Karpas-422 (cell line): ENCODE measurements at regions not wholly inside any gene's neighbourhood (a gene's known extent, or its start where the extent isn't known, plus 50 kb on each side); places are given as distances from the start of the nearest gene placed in this dataset.
"Not testable (repeated sequence)": the region's sequence is repeated elsewhere in the genome, so short reads cannot be mapped to it uniquely, and the experiment has no call there.

Experiments used
- DNase-seq: peaks from one replicate; pipeline ENCODE4 v3.0.0-alpha.2; 2015
- H2AFZ ChIP-seq: fragments of 200-600 bp; sonication (generic); 2 replicates; pipeline ENCODE4 v1.6.1; 2014; ENCODE audit warnings: antibody characterized with exemption, low read length, mixed read lengths
- H3K27ac ChIP-seq: fragments of 200-600 bp; sonication (generic); 2 replicates; pipeline ENCODE4 v1.5.1; 2014; ENCODE audit warnings: mild to moderate bottlenecking, low read length, moderate library complexity
- H3K27me3 ChIP-seq: fragments of 200-600 bp; sonication (generic); 2 replicates; pipeline ENCODE4 v1.6.1; 2014; ENCODE audit warnings: low read length, mixed read lengths
- H3K36me3 ChIP-seq: fragments of 200-600 bp; sonication (generic); 2 replicates; pipeline ENCODE4 v1.6.1; 2014; ENCODE audit warnings: low read length, mixed read lengths; ENCODE audit not compliant: insufficient read depth
- H3K4me1 ChIP-seq: fragments of 200-600 bp; sonication (generic); 2 replicates; pipeline ENCODE4 v1.6.1; 2014; ENCODE audit warnings: mild to moderate bottlenecking, low read length, mixed read lengths
- H3K4me2 ChIP-seq: fragments of 200-600 bp; sonication (generic); 2 replicates; pipeline ENCODE4 v1.6.1; 2014; ENCODE audit warnings: low read length, low read depth, mild to moderate bottlenecking; ENCODE audit not compliant: poor library complexity, severe bottlenecking
- H3K4me3 ChIP-seq: fragments of 200-600 bp; sonication (generic); 2 replicates; pipeline ENCODE4 v1.5.1; 2014; ENCODE audit warnings: mild to moderate bottlenecking, antibody characterized with exemption, low read length, mixed read lengths
- H3K79me2 ChIP-seq: fragments of 200-600 bp; sonication (generic); 2 replicates; pipeline ENCODE4 v1.6.1; 2014; ENCODE audit warnings: mild to moderate bottlenecking, low read length, mixed read lengths
- H3K9ac ChIP-seq: fragments of 200-600 bp; sonication (generic); 2 replicates; pipeline ENCODE4 v1.6.0; 2014; ENCODE audit warnings: low read length
- H3K9me2 ChIP-seq: fragments of 200-600 bp; sonication (generic), shearing (Covaris generic); replicated peaks from 2 replicates; pipeline ENCODE4 v1.6.0; 2014; ENCODE audit warnings: mild to moderate bottlenecking, low read length, moderate library complexity; ENCODE audit not compliant: insufficient read depth
- H3K9me3 ChIP-seq: fragments of 300-700, 200-600 bp; sonication (generic); 2 replicates; pipeline ENCODE4 v1.6.1; 2014; ENCODE audit warnings: low read length, mixed read lengths
- H4K20me1 ChIP-seq: fragments of 200-600 bp; sonication (generic); 2 replicates; pipeline ENCODE4 v1.6.1; 2014; ENCODE audit warnings: mild to moderate bottlenecking, antibody characterized with exemption, low read length, low read depth; ENCODE audit not compliant: insufficient read depth

GRCh38 chr13:54234607-54235006 is 1206.0 kb downstream of the OLFM4 start:
- no peak overlapping the region for H2AFZ ChIP-seq
- H3K4me2 ChIP-seq = no peak overlapping the region
- H4K20me1 ChIP-seq = no peaks in the 10 kb centered on the region
- H3K27me3 ChIP-seq = no peaks in the 10 kb centered on the region
- H3K9me3 ChIP-seq = peaks cover 26% of the 10 kb centered on the region
- no peak for DNase-seq
- no peak overlapping the region for H3K27ac ChIP-seq
- H3K79me2 ChIP-seq = no peaks in the 10 kb centered on the region
- no peaks in the 10 kb centered on the region for H3K4me1 ChIP-seq
- no peak overlapping the region for H3K9ac ChIP-seq
- no peak overlapping the region for H3K4me3 ChIP-seq
- H3K36me3 ChIP-seq = no peaks in the 10 kb centered on the region
- no peaks in the 10 kb centered on the region; the same call in 1 of the 2 replicates for H3K9me2 ChIP-seq

GRCh38 chr13:54241719-54242118 is 1213.1 kb downstream of the OLFM4 start:
- Histone ChIP-seq H3K27ac (no peak overlapping the region), H3K4me3 (no peak overlapping the region), H3K27me3 (no peaks in the 10 kb centered on the region), H3K9me3 (peaks cover 37% of the 10 kb centered on the region), H2AFZ (no peak overlapping the region), H3K79me2 (no peaks in the 10 kb centered on the region), H4K20me1 (no peaks in the 10 kb centered on the region), H3K36me3 (no peaks in the 10 kb centered on the region), H3K4me1 (no peaks in the 10 kb centered on the region), H3K4me2 (no peak overlapping the region), H3K9ac (no peak overlapping the region), H3K9me2 (no peaks in the 10 kb centered on the region)
- no peak for DNase-seq

- H3K4me1 ChIP-seq = no peaks in the 10 kb centered on the region
- no peak overlapping the region for H3K9ac ChIP-seq
- no peak for DNase-seq
- H2AFZ ChIP-seq = no peak overlapping the region
- no peaks in the 10 kb centered on the region for H4K20me1 ChIP-seq
- H3K4me3 ChIP-seq = no peak overlapping the region
- H3K27ac ChIP-seq = no peak overlapping the region
- H3K4me2 ChIP-seq = no peak overlapping the region
- no peaks in the 10 kb centered on the region for H3K79me2 ChIP-seq
- H3K27me3 ChIP-seq = no peaks in the 10 kb centered on the region
- H3K9me2 ChIP-seq = no peaks in the 10 kb centered on the region
- H3K9me3 ChIP-seq = peaks cover 24% of the 10 kb centered on the region
- H3K36me3 ChIP-seq = no peaks in the 10 kb centered on the region
These were observed 1219.7 kb downstream of the OLFM4 start for GRCh38 chr13:54248306-54248705.

GRCh38 chr13:54261856-54262255 is 1233.2 kb downstream of the OLFM4 start:
- no peaks in the 10 kb centered on the region for H3K36me3 ChIP-seq
- no peak overlapping the region for H3K4me2 ChIP-seq
- no peak overlapping the region for H3K27ac ChIP-seq
- H2AFZ ChIP-seq = no peak overlapping the region
- H3K79me2 ChIP-seq = no peaks in the 10 kb centered on the region
- H3K4me1 ChIP-seq = no peaks in the 10 kb centered on the region
- H3K4me3 ChIP-seq = no peak overlapping the region
- no peaks in the 10 kb centered on the region for H3K9me2 ChIP-seq
- H4K20me1 ChIP-seq = no peaks in the 10 kb centered on the region
- no peak overlapping the region for H3K9ac ChIP-seq
- no peak for DNase-seq
- H3K9me3 ChIP-seq = peaks cover 28% of the 10 kb centered on the region
- H3K27me3 ChIP-seq = no peaks in the 10 kb centered on the region

- no peak overlapping the region for H3K4me2 ChIP-seq
- H3K27me3 ChIP-seq = no peaks in the 10 kb centered on the region
- DNase-seq = no peak
- no peak overlapping the region for H3K4me3 ChIP-seq
- H3K27ac ChIP-seq = no peak overlapping the region
- peaks cover 24% of the 10 kb centered on the region for H3K9me3 ChIP-seq
- H4K20me1 ChIP-seq = no peaks in the 10 kb centered on the region
- H3K36me3 ChIP-seq = no peaks in the 10 kb centered on the region
- H3K4me1 ChIP-seq = no peaks in the 10 kb centered on the region
- H3K9me2 ChIP-seq = no peaks in the 10 kb centered on the region
- no peak overlapping the region for H2AFZ ChIP-seq
- no peak overlapping the region for H3K9ac ChIP-seq
- H3K79me2 ChIP-seq = no peaks in the 10 kb centered on the region
These were observed 1235.3 kb downstream of the OLFM4 start for GRCh38 chr13:54263868-54264267.

GRCh38 chr13:54267253-54267668 is 1238.6 kb downstream of the OLFM4 start:
- H3K9ac ChIP-seq, H3K79me2 ChIP-seq, H3K4me1 ChIP-seq, H3K4me3 ChIP-seq, H3K27me3 ChIP-seq, H3K9me2 ChIP-seq, DNase-seq, H4K20me1 ChIP-seq, H2AFZ ChIP-seq, H3K36me3 ChIP-seq, H3K27ac ChIP-seq, H3K4me2 ChIP-seq: not testable (repeated sequence)
- peaks cover 22% of the 10 kb centered on the region for H3K9me3 ChIP-seq

GRCh38 chr13:54268013-54268695 is 1239.5 kb downstream of the OLFM4 start:
- not testable (repeated sequence) for H3K9me2 ChIP-seq, H3K4me3 ChIP-seq, DNase-seq, H2AFZ ChIP-seq, H3K36me3 ChIP-seq, H3K9ac ChIP-seq, H3K27ac ChIP-seq, H3K4me2 ChIP-seq, H3K27me3 ChIP-seq, H3K79me2 ChIP-seq, H4K20me1 ChIP-seq, H3K4me1 ChIP-seq
- H3K9me3 ChIP-seq = peaks cover 18% of the 10 kb centered on the region

- Histone ChIP-seq H3K4me2 (no peak overlapping the region), H3K9me3 (peaks cover 10% of the 10 kb centered on the region), H2AFZ (no peak overlapping the region), H3K79me2 (no peaks in the 10 kb centered on the region), H4K20me1 (no peaks in the 10 kb centered on the region), H3K36me3 (no peaks in the 10 kb centered on the region), H3K27me3 (no peaks in the 10 kb centered on the region), H3K9me2 (no peaks in the 10 kb centered on the region), H3K4me3 (no peak overlapping the region), H3K27ac (no peak overlapping the region), H3K9ac (no peak overlapping the region), H3K4me1 (no peaks in the 10 kb centered on the region)
- no peak for DNase-seq
These were observed 1258.6 kb downstream of the OLFM4 start for GRCh38 chr13:54287062-54287764.
